Esophagus muscularis mucosa (tissue), 3 donors: ENCODE measurements at regions not wholly inside any gene's neighbourhood (a gene's known extent, or its start where the extent isn't known, plus 50 kb on each side); places are given as distances from the start of the nearest gene placed in this dataset.

ENCODE experiments used
- CTCF ChIP-seq, 3 experiments: fragments of 200-600 bp in 2 of 3; fragments of 450-650 bp in 1 of 3; sonication (generic) in 2 of 3; IDR thresholded peaks; one replicate each; pipeline ENCODE4 v1.5.1; 2017 to 2019; ENCODE audit warnings: antibody characterized with exemption in 3 of 3, mild to moderate bottlenecking in 2 of 3, moderate library complexity in 1 of 3
- POLR2A ChIP-seq: fragments of 450-650 bp; IDR thresholded peaks from one replicate; pipeline ENCODE4 v1.6.1; 2017; ENCODE audit warnings: antibody characterized with exemption, moderate library complexity, mild to moderate bottlenecking, low read depth
- POLR2AphosphoS5 ChIP-seq, 2 donors: sonication (generic); formaldehyde crosslinking; IDR thresholded peaks; one replicate each; pipeline ENCODE4 v1.6.1; 2017; ENCODE audit warnings: antibody characterized with exemption in 2 of 2

DNA sequence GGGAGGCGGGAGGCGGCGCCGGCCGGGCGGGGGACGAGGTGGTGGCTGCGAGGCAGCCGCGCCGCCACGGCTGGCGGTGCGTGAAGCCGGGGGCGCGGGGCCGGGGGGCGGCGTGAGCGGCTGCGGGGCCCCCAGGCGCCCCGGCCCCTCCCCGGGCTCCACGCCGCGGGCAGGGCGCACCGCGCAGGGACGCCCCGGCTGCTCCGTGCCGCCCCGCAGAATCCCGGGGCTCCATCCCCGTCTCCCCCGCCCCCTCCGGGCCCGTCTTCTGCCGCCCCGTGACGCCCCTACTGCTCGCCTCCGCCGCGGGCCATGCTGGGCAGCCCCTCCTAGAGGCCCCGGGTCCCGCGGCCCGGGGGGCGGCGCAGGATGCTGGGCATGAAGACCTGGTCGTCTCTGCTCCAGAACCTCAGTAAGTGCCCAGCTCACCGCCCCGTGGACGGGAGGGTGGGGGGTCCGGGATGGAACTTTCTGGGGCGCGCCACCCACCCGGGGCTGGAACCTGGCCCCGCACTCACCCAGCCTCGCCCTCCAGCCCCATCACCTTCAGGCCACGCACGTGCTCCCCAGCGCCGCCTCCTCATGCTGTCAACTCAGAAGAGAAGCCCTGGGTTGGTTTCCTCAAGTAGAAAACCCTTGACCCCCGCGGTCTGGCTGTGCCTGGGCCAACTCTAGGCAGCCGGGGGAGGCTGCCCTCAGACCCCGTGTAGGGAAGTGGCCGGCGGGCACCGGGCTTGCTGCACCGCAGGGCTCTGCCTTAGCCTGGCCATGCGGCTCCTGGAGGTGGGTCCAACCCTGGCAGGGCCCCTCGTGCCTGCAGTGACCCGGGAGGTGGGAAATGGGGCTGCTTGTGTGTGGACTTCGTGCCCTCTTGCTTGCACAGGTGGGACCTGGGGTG, 150.2 kb upstream of the GSE1 start:
- no peak for TF ChIP-seq POLR2A
- TF ChIP-seq POLR2AphosphoS5 (IDR thresholded peaks at IDR 0.05) = no peak
- TF ChIP-seq CTCF (IDR thresholded peaks at IDR 0.05) = no peak
